Stomach (tissue), 4 donors: ENCODE measurements at regions not wholly inside any gene's neighbourhood (a gene's known extent, or its start where the extent isn't known, plus 50 kb on each side); places are given as distances from the start of the nearest gene placed in this dataset.

Source experiments
- CTCF ChIP-seq, 7 experiments: fragments of 450-650 bp in 4 of 7; fragments of 200-600 bp in 3 of 7; sonication (generic) in 3 of 7; IDR thresholded peaks; one replicate each; pipeline ENCODE4 v1.5.1; 2016 to 2019; ENCODE audit warnings: antibody characterized with exemption in 7 of 7, control low read depth in 2 of 7, mild to moderate bottlenecking in 1 of 7
- EP300 ChIP-seq: sonication (generic); formaldehyde crosslinking; IDR thresholded peaks from one replicate; pipeline ENCODE4 v1.6.1; 2017; ENCODE audit warnings: antibody characterized with exemption
- POLR2A ChIP-seq, 4 donors: fragments of 450-650 bp; IDR thresholded peaks; one replicate each; pipeline ENCODE4 v1.6.1; 2016; ENCODE audit warnings: antibody characterized with exemption in 4 of 4, control low read depth in 2 of 4, mild to moderate bottlenecking in 1 of 4, moderate library complexity in 1 of 4
- POLR2AphosphoS5 ChIP-seq, 3 donors: sonication (generic); formaldehyde crosslinking; IDR thresholded peaks; one replicate each; pipeline ENCODE4 v1.6.1; 2016; ENCODE audit warnings: antibody characterized with exemption in 3 of 3

- TF ChIP-seq CTCF (IDR thresholded peaks at IDR 0.05) (no peak), POLR2A (IDR thresholded peaks at IDR 0.05) (no peak), EP300 (no peak), POLR2AphosphoS5 (IDR thresholded peaks at IDR 0.05) (no peak)
Observed at GRCh38 chr18:24741965-24742724, 281.7 kb downstream of the HRH4 start.
